ENCODE measurements at regions not wholly inside any gene's neighbourhood (a gene's known extent, or its start where the extent isn't known, plus 50 kb on each side); places are given as distances from the start of the nearest gene placed in this dataset.

- Histone ChIP-seq H3K4me1 (replicated peaks in 1 of 2; ENCODE audit: control insufficient read depth in 2 of 2, insufficient read depth in 2 of 2, low read length in 2 of 2) (no peaks in the 10 kb centered on the region), H3K9me3 (replicated peaks; ENCODE audit: control insufficient read depth, insufficient read depth, low read depth, low read length) (no peaks in the 10 kb centered on the region), H3K4me2 (ENCODE audit: insufficient read depth, low read length) (no peak overlapping the region), H3K79me2 (ENCODE audit: control insufficient read depth, insufficient read depth, low read length) (no peaks in the 10 kb centered on the region), H3K27ac (ENCODE audit: extremely low read depth, low read depth, low read length) (no peak overlapping the region), H3K9ac (ENCODE audit: insufficient read depth in 1 of 2, low read depth in 2 of 2, low read length in 2 of 2) (no peak overlapping the region), H2AFZ (ENCODE audit: low read depth, low read length) (no peak overlapping the region), H4K20me1 (replicated peaks; ENCODE audit: control insufficient read depth, insufficient read depth, low read length) (no peaks in the 10 kb centered on the region), H3K9me1 (ENCODE audit: control insufficient read depth, insufficient read depth, low read length) (no peaks in the 10 kb centered on the region), H3K36me3 (ENCODE audit: control insufficient read depth, insufficient read depth, low read length) (no peaks in the 10 kb centered on the region), H3K4me3 (no peak overlapping the region), H3K27me3 (ENCODE audit: control insufficient read depth in 2 of 2, insufficient read depth in 2 of 2, low read length in 2 of 2) (no peaks in the 10 kb centered on the region)
- ChIA-PET POLR2A (interaction anchor here (0.6 kb wide), 1 partner anchor 11 kb away, joined by 3 read pairs; no protein-coding TSS in a partner anchor), CTCF (ENCODE audit: low intra/inter-chr PET ratio) (no interaction called here)
- DNase-seq (ENCODE audit: extremely low read depth in 1 of 4, low spot score in 3 of 4) (no peak), FAIRE-seq (no peak), ATAC-seq (no peak)
- in situ Hi-C loops (cut with MboI) (no loop called here), intact Hi-C loops (cut with micrococcal nuclease) (no loop called here)
- no TSS peak for BruUV-seq (replicated peaks)
- TF ChIP-seq XRCC3 (IDR thresholded peaks at IDR 0.05) (no peak), NEUROD1 (IDR thresholded peaks at IDR 0.05; ENCODE audit: borderline replicate concordance, low read depth, low read length, partially characterized antibody) (no peak), RCOR1 (IDR thresholded peaks at IDR 0.05; ENCODE audit: borderline replicate concordance in 1 of 2, low read depth in 2 of 2, low read length in 2 of 2) (no peak), ZNF354B (CRISPR knock-in tag; IDR thresholded peaks at IDR 0.05) (no peak), ZNF12 (CRISPR knock-in tag; IDR thresholded peaks at IDR 0.05) (no peak), NCOA4 (IDR thresholded peaks at IDR 0.05; ENCODE audit: partially characterized antibody) (no peak), LEF1 (IDR thresholded peaks at IDR 0.05) (no peak), U2AF2 (optimal IDR thresholded peaks at IDR 0.05; ENCODE audit: low read depth, low read length) (no peak), ZBTB17 (CRISPR knock-in tag; IDR thresholded peaks at IDR 0.05) (no peak), PML (IDR thresholded peaks at IDR 0.05; ENCODE audit: low read length) (no peak), ZNF444 (CRISPR knock-in tag; IDR thresholded peaks at IDR 0.05) (no peak)
- TF ChIP-seq, protein P1, sequence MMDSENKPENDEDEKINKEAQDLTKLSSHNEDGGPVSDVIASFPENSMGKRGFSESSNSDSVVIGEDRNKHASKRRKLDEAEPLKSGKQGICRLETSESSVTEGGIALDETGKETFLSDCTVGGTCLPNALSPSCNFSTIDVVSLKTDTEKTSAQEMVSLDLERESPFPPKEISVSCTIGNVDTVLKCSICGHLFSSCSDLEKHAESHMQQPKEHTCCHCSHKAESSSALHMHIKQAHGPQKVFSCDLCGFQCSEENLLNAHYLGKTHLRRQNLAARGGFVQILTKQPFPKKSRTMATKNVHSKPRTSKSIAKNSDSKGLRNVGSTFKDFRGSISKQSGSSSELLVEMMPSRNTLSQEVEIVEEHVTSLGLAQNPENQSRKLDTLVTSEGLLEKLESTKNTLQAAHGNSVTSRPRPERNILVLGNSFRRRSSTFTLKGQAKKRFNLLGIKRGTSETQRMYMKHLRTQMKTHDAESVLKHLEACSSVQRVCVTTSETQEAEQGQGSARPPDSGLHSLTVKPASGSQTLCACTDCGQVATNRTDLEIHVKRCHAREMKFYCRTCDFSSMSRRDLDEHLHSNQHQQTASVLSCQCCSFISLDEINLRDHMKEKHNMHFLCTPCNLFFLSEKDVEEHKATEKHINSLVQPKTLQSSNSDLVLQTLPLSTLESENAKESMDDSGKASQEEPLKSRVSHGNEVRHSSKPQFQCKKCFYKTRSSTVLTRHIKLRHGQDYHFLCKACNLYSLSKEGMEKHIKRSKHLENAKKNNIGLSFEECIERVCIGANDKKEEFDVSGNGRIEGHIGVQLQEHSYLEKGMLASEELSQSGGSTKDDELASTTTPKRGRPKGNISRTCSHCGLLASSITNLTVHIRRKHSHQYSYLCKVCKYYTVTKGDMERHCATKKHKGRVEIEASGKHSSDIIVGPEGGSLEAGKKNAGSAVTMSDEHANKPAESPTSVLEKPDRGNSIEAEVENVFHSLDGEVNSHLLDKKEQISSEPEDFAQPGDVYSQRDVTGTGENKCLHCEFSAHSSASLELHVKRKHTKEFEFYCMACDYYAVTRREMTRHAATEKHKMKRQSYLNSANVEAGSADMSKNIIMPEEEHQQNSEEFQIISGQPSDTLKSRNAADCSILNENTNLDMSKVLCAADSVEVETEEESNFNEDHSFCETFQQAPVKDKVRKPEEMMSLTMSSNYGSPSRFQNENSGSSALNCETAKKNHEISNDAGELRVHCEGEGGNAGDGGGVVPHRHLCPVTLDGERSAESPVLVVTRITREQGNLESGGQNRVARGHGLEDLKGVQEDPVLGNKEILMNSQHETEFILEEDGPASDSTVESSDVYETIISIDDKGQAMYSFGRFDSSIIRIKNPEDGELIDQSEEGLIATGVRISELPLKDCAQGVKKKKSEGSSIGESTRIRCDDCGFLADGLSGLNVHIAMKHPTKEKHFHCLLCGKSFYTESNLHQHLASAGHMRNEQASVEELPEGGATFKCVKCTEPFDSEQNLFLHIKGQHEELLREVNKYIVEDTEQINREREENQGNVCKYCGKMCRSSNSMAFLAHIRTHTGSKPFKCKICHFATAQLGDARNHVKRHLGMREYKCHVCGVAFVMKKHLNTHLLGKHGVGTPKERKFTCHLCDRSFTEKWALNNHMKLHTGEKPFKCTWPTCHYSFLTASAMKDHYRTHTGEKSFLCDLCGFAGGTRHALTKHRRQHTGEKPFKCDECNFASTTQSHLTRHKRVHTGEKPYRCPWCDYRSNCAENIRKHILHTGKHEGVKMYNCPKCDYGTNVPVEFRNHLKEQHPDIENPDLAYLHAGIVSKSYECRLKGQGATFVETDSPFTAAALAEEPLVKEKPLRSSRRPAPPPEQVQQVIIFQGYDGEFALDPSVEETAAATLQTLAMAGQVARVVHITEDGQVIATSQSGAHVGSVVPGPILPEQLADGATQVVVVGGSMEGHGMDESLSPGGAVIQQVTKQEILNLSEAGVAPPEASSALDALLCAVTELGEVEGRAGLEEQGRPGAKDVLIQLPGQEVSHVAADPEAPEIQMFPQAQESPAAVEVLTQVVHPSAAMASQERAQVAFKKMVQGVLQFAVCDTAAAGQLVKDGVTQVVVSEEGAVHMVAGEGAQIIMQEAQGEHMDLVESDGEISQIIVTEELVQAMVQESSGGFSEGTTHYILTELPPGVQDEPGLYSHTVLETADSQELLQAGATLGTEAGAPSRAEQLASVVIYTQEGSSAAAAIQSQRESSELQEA (IDR thresholded peaks at IDR 0.05; ENCODE audit: low read depth): no peak
Observed at GRCh38 chr4:52421811-52422213, 237.3 kb downstream of the USP46 start.
